ENCODE measurements at regions not wholly inside any gene's neighbourhood (a gene's known extent, or its start where the extent isn't known, plus 50 kb on each side); places are given as distances from the start of the nearest gene placed in this dataset.

DNA sequence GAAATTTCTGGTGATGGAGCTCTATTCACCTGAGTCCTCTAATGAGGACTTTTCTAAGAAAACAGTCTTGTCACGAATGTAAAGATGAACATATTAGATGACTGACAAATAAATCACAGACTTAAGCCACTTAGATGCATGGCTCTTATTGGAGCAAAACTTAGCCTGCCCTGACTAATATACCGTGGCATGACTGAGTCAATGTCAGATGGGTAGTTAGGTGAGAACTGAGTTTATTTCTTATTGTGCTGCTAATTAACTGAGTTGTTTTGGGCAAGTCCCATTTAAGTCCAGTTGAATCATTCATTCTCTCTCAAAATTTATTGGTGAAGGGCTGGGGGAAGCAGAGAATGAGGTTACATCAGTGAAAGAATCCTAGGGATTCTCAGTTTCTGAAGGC, 459.8 kb downstream of the MCTP2 start:
- Histone ChIP-seq H3K27me3 (ENCODE audit: insufficient read depth, poor library complexity, severe bottlenecking) (no peaks in the 10 kb centered on the region), H3K27ac (replicated peaks) (no peak overlapping the region), H3K4me3 (replicated peaks; ENCODE audit: insufficient read depth, low read length) (no peak overlapping the region)
- no peak for DNase-seq (ENCODE audit: low read depth in 1 of 2, low spot score in 1 of 2)
- no peak for TF ChIP-seq GABPA (IDR thresholded peaks at IDR 0.05; ENCODE audit: low read depth)
- no peak for TF ChIP-seq REST (IDR thresholded peaks at IDR 0.05; ENCODE audit: insufficient replicate concordance, low read depth)
- TF ChIP-seq POLR2AphosphoS5 (IDR thresholded peaks at IDR 0.05; ENCODE audit: low read depth) = no peak
- TF ChIP-seq SPI1 (IDR thresholded peaks at IDR 0.05; ENCODE audit: borderline replicate concordance, low read depth) = no peak
- TF ChIP-seq CTCF (IDR thresholded peaks at IDR 0.05; ENCODE audit: insufficient read depth, low read length) = no peak

- H3K27me3 ChIP-seq (ENCODE audit: insufficient read depth, poor library complexity, severe bottlenecking) = no peaks in the 10 kb centered on the region
- H3K4me3 ChIP-seq (replicated peaks; ENCODE audit: insufficient read depth, low read length) = no peak overlapping the region
- TF ChIP-seq CTCF (IDR thresholded peaks at IDR 0.05; ENCODE audit: insufficient read depth, low read length) = no peak
- TF ChIP-seq GABPA (IDR thresholded peaks at IDR 0.05; ENCODE audit: low read depth) = no peak
- TF ChIP-seq REST (IDR thresholded peaks at IDR 0.05; ENCODE audit: insufficient replicate concordance, low read depth) = no peak
- no peak for TF ChIP-seq POLR2AphosphoS5 (IDR thresholded peaks at IDR 0.05; ENCODE audit: low read depth)
- TF ChIP-seq SPI1 (IDR thresholded peaks at IDR 0.05; ENCODE audit: borderline replicate concordance, low read depth) = no peak
- H3K27ac ChIP-seq (replicated peaks) = no peak overlapping the region
- no peak for DNase-seq (ENCODE audit: low read depth in 1 of 2, low spot score in 1 of 2)
These were observed 461.3 kb downstream of the MCTP2 start for GRCh38 chr15:94692710-94693109.

- no peak for TF ChIP-seq POLR2AphosphoS5 (IDR thresholded peaks at IDR 0.05; ENCODE audit: low read depth)
- TF ChIP-seq CTCF (IDR thresholded peaks at IDR 0.05; ENCODE audit: insufficient read depth, low read length) = no peak
- no peak for TF ChIP-seq GABPA (IDR thresholded peaks at IDR 0.05; ENCODE audit: low read depth)
- TF ChIP-seq REST (IDR thresholded peaks at IDR 0.05; ENCODE audit: insufficient replicate concordance, low read depth) = no peak
- no peak for DNase-seq (ENCODE audit: low read depth in 1 of 2, low spot score in 1 of 2)
These were observed 468.9 kb downstream of the MCTP2 start for GRCh38 chr15:94700211-94700610.

More at GRCh38 chr15:94700211-94700610, 468.9 kb downstream of the MCTP2 start:
- H3K27me3 ChIP-seq (ENCODE audit: insufficient read depth, poor library complexity, severe bottlenecking) = no peaks in the 10 kb centered on the region
- H3K4me3 ChIP-seq (replicated peaks; ENCODE audit: insufficient read depth, low read length) = no peak overlapping the region
- no peak overlapping the region for H3K27ac ChIP-seq (replicated peaks)
